Stimulated activated CD4-positive, alpha-beta T cell treated with anti-CD3 and anti-CD28 coated beads, Interleukin-1b, Interleukin-23, amount 100 ng/mL, for 1 hour (primary cell): ENCODE measurements at regions not wholly inside any gene's neighbourhood (a gene's known extent, or its start where the extent isn't known, plus 50 kb on each side); places are given as distances from the start of the nearest gene placed in this dataset.

Experiments used
- DNase-seq, 2 donors: peaks; one replicate each; pipeline ENCODE4 v3.0.0-alpha.2; 2020; ENCODE audit warnings: low read depth in 2 of 2

DNA sequence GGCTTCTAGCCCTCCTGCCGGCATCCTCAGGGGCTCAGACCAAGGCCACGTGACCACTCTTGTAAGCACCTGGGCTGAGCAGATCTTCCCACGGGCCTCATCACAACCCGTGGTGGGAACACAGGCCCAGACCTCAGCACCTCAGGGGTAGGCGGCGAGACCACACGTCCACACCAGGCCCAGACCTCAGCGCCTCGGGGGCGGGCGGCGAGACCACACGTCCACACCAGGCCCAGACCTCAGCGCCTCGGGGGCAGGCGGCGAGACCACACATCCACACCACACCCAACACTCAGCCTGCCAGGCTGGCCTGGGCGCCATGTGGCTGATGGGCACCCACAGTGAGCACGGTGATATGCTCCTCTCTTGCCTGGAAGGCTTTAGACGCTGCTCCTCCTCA is 334.4 kb upstream of the SALL3 start:
- no peak for DNase-seq

DNA sequence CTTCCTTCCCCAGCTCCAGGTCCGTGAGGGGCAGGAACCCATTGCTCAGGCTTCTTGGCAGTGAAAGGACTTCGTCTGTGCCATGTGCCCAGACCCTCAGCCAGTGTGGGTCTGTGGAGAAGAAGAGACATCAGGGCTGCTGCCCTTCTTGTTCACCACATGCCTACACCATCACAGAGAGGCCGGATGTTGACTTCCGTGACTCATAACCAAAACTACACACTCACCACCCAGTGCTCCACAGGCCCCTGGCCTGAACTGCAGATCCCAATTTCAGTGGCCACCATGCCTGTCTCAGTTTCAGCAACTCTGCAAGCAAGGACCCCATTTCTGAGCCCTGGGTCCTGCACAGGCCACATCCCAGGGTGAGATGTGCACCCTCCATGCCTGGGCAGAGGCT is 332.6 kb upstream of the SALL3 start:
- DNase-seq, result no peak

DNA sequence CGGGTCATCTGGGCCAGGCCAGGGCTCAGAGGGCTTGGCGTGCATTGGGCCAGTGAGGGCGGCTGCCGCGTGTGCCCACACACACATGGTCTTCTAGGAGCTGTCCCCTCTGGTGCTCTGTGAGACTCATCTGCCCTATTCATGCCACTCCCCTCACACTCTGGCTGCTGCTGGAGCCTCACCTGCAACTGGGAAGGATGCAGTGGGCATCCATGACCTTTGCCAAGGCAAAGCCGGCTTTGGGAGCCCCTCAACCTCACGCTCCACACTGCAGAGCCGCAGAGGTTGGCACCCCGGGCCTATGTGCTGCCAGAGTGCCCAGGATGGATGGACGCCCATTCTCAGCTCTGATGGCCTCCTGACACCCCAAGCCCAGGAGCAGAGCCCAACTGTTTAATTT is 330.2 kb upstream of the SALL3 start:
- DNase-seq, result no peak

DNA sequence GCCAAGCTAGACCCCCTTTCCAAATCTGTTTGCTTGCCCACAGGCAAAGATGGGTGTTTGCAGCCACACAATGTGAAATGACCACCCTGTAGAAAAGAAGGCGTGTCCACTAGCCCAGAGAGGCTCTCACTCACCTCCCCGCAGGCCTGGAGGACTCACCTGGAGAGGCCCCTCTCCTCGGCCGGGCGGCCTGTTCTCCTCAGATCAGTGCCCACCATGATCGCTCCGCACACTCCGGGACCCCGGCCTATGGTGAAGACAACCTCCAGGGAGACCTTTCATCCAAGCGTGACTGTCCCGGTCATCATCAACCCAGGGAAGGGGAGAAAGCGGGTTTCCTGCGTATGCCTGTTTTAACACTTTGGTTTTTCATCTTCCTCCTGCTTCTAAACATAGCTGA is 328.7 kb upstream of the SALL3 start:
- no peak for DNase-seq

DNA sequence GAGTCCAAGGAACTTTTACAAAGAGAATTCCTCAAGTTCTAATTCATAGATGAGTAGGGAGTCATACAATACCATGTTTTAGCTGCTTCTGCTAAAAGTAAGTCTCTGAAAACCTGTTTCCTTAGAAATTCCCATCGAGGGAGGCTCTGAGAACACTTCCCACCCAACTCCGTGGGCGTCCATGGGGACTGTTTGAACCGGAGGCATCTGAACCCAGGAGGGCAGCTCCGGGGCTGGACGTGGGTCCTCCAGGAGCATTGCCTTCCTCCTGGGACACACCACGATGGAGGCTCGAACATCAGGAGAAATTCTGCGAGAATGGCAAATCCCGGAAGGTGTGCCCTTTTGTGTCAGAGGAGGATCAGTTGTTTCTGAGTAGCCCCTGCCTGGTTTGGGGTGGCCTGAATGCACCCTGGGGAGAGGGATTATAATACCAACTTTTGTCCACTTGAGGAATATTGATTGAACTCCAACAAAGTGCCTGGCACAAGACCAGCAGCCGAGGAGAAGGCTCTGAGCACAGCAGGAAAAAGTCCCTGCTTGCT is 327.5 kb upstream of the SALL3 start:
- no peak for DNase-seq

DNA sequence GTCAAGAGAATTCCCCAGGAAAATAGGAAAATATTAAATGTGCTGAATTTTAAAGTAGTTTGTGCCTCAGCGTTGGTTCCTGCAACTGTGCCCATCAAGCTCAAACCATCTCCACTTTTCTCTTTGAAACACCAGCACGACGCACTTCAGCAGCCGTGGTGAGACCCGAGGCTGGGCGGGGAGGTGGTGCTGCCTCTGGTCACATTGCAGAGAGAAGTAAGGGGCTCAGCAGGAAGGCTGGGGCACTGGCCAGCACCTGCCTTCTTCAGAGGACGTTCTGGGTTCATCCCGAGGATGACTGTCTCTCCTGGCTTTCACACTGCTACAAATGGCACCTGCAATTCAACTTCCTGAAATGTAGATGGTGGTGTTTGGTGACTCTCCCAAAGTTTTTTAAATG is 323.7 kb upstream of the SALL3 start:
- DNase-seq, result no peak

DNA sequence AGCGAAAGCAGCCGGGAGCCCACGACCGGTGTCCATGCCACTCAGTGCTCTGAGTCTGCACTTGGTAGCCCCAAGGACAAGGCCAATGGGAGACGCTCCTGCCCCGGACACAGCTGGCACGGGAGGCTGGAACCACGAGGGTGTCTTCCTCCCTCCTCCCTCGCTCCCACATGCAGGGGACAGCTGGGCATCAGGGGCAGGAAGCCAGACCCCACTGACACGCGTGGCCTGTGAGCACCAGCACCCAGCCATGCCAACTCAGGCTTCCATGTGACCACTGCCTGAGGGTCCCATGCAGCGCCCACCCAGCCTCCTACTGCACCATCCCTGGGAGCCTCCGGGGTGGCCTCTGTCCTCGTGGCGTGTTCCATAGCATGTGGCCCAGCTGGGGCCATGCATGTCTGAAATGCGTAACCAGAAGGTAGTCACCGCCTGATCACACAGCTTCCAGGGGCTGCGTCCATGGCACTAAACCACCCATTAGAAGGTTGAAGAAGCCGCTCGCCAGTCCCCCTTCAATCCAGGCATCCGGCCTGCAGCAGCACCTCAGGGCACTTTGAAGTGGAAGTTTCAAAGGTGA is 323.2 kb upstream of the SALL3 start:
- DNase-seq, result no peak

DNA sequence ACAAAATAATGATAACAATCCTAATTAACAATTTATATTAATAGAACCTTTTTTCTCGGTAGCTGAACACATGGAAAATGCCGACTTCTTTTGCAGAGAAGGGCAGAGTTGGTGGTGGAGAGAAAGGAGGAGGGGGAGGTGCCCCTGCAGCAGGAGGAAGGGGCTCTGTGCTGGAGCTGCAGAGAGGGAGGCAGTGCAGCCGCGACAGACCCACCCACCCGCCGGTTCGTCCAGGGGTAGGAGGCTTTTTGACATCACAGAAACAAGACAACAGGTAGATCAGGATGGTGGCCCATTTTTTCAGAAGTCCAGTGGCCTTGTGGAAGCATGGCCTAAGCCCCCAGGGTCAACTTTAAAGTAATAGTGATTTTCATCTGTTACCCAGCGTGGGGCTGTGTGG is 321.1 kb upstream of the SALL3 start:
- DNase-seq, result no peak

DNA sequence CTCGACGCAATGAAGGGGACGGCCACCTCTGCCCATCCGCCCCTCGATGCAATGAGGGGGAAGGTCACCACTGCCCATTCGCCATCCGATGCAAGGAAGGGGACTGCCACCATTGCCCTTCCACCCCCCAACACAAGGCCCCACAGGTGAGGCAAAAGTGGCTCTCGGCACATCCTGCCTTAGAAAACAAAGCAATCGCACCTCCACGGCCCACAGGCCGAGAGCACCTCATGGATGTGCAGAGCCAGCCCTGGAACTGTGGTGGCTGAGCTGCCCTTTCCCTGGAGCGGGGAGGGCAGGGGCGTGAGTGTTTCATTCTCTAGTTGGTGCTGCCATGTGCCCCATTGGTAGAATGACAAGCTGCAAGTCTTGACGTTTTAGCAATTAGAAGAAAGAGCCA is 320.6 kb upstream of the SALL3 start:
- DNase-seq, result no peak

DNA sequence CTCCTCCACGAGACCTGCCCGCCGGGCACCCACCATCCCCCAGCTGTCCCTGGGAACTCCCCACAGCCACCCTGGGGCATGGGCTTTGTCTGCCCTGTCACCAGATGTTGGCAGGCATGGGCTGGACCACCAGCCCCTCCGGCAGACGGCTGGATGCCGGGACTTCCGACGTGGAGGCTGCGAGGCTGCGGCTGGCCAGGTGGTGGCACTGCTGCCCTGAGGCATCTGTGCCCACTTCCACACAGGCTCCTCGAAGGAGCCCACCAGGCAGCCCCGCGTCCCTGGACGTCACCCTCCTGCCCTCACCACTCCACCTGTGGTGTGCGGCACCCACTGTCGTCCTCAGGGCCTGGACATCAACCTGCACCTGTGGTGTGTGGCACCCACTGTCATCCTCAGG is 319.9 kb upstream of the SALL3 start:
- no peak for DNase-seq

DNA sequence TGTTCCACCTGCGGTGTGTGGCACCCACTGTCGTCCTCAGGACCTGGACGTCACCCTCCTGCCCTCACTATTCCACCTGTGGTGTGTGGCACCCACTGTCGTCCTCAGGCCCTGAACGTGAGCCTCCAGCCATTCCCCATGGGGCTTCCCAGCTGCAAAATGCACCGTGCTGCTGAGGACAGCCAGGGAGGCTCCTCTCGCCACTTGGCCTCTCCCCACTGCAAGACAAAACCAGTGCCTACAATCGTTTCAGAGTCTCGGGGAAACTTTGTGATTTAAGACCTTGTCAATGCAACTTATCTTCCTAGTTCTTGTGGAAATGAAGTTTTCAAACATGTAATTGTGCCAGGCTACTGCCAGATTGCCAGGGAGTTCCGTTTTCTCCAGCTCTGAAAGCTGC is 319.3 kb upstream of the SALL3 start:
- no peak for DNase-seq

DNA sequence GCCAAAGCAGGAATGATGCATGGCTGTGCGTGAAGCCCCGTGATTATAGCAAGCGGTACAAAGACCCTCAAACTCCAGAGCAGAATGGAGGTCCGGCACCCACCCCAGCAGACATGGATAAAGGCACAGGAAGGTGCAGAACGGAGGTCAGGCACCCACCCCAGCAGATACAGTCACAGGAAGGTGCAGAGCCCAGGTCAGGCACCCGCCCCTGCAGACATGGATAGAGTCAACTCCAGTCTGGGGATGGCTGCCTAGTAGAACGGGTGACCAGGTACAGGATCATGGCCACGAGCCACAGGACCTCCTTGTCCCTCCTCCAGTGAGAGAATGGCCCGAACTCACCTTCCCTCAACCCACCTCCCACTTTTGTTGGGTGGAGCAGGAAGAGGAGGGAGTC is 318.3 kb upstream of the SALL3 start:
- no peak for DNase-seq

DNA sequence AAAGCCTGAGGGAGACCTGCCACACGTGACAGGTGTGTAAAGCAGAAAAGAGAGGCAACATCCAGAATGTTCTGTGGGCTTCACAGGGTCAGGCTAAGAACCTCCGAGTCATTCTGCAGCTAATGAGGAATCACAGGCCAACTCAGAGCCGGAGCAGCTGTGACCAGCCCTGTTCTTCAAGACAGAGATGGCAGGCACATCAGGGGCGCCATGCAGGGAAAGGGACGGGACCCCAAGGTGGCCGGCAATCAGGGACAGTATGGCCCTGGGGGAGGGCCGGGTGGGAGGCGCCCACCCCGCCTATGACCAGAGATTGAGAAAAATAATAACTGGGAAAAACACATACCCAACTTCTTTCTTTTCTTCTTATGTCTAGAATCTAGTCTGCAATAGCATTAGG is 316.7 kb upstream of the SALL3 start:
- no peak for DNase-seq

DNA sequence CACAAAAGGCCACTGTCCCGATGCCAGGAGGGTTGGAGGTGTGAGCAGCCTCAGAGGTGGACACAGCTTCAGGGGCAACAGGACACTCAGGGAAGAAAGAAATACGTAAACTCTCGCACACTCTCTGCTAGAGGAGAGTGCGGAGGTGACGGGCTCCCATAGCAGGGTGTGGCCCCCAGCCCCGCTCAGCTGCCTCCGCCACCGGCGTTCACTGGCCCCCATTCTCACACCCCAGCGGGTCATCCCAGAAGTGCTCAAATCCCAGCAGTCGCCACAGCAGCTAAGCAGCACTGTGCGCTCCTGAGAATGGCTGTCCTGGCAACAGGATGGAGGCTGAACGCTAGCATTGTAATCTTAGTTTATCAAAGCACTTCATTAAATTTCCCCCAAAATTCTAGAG is 315.6 kb upstream of the SALL3 start:
- DNase-seq, result no peak

DNA sequence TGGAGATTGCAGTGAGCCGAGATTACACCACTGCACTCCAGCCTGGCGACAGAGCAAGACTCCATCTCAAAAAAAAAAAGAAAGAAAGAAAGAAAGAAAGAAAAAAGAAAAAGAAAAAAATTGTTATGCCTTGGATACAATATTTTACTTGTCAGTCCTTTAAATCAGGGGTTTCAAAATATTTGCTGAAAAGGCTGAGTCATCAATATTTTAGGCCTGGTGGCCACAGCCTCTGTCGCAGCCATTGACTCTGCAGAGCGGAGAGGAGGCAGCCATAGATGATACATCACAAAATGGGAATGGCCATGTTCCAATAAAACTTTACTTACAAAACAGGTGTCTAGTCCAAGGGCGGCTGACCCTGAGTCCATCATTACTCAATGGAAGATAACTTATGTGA is 314.8 kb upstream of the SALL3 start:
- no peak for DNase-seq

DNA sequence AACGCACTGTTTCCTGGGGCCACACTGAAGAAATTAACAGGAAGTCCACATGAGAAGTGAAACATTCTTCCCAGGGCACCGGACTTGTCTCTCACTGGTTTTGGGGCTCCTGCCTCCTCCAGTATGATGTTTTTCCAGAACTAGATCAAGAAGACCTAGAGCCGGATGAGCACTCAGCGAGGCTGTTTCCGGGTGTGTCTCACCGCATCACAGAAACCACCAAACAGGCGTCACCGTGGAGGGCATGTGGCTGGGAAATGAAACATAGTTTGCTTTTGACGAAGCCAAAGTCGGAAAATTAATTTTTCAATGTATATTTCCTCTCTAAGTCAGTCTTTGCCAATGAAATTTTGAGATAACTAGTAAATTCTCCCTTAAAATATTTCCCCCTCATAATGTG is 314.0 kb upstream of the SALL3 start:
- DNase-seq, result no peak

DNA sequence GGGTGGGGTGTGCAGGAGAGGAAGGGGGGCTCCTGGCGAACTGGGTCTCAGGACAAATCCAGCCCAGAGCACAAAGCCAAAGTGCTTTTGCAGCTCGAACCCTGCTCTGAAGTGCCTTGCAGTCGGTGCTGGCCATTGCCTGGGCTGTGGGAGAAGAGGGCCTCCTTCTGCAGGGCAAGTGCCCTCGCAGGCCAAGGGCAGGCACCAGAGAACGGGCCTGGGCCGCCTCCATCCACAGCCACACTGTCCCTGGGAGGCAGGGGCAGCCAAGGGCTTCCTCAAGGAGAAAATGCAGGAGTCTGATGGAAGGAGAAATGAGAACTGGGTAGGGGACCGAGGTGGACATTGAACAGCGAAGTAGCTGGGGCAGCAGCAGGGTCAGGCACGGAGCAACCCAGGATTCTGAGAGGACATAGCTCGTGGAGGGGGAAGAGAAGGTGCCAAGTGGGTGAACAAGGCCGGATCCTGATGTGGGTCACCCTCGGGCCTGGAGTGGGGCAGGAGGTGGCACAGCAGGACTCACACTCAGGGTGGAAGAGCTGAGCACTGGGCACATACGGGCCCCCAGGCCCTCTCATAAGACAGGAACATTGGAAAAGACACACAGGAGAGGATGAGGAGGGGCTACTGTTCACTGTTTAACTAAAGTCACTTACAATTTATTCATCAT is 312.8 kb upstream of the SALL3 start:
- no peak for DNase-seq

DNA sequence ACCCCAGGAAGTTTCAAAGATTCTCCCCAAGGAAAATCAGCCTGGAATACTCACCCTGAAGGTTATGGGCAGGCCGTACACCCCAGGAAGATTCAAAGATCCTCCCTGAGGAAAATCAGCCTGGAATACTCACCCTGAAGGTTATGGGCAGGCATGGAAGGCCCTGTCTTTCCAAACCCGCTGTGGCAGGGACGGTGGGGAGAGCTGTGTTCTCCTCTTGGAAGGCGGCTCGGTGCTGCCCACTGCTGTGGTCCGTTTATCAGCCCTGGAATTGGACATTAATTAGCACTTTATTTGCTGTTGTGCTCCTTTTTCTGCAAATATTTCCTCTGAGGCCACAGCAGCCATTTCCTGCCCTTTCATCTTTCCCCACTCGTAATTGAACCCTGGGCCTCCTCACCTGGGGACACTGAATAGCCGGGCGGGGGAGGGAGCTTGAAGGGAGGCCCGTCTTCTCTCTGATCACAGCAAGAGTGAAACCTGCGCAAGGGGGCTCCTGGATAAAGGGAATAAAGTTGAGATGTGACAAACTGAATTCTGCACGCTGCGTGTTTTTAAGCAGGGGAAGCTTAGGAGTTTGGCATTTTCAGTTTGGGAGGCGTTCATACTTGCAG is 308.7 kb upstream of the SALL3 start:
- no peak for DNase-seq

DNA sequence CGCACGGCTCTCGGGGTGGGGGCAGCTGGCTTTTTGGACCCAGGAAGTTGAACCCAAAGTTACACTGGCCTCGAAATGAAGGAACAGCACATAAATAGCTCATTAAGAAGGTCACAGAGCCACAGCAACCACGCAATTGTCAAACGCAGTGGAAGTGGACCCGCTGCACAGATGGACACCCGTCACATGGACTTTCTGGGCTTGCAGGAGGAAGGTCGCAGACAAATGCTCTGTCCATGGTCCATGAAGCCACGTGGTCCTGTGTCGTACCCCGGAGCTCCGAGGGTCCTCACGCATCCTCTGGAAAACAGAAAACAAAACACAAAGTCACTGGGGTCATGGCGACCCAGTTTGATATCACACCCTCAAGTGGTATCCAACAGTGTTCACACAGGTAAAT is 308.1 kb upstream of the SALL3 start:
- no peak for DNase-seq

DNA sequence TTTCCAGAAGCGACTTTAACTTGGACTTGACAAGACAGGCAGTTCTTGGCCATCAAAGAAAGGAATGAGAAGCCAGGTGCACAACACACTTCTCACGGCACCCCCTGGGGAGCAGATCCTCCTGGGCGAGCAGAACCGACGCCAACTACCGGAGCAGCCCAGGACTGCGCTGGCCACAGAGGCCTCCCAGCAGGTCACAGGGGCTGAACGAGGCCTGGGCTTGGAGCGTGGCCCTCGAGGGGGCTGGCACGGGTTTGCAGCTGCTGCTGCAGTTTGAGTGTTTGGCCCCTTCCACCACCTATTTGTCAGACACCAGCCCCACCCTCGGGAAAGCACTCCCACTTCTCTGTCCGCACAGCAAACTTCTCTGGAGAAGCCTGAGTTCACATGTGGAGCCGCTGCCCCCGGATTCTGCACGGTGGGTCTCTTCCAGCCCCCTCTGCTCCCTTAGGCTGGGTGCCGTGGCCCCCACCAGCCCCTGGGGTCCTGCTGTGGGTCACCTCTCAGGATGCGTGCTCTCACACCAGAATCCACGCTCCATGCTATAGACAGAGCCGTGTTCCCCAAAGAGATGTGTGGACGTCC is 306.7 kb upstream of the SALL3 start:
- DNase-seq, result no peak

DNA sequence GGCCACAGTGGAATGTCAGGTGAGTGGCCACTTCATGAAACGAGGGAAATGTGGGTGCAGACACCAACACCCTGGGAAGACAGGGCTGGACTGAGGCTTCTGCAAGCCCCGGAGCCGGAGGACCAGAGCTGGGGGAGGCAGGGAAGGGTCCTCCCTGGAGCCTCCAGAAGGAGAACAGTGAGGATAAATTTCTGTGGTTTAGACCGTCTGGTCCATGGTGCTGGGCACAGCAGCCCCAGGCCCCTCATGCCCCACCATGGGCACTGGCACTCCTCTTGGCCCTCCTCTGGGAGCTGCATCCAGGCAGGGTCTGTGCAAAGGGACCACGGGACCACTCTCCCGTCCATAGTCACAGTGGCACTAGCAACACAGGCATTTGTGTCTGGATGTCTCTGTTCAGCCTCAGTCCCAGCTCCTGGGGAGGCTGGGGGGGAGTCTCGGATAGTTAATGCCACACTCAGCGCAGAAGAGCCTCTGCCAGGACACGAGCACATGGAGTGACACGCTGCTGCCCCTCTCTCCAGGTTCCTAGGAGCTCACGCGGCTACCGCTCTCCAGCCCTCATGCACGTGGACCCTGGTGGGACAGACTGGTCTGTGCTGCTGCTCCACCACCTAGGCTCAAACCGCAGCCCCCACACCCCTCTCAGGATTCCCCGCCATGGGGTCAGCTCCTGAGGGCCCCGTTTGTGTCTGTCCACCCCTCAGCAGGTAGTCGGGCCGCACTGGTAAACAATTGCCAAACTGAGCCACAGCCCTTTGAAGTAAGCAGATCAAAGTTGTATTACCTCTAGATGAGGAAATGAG is 305.9 kb upstream of the SALL3 start:
- DNase-seq, result no peak

DNA sequence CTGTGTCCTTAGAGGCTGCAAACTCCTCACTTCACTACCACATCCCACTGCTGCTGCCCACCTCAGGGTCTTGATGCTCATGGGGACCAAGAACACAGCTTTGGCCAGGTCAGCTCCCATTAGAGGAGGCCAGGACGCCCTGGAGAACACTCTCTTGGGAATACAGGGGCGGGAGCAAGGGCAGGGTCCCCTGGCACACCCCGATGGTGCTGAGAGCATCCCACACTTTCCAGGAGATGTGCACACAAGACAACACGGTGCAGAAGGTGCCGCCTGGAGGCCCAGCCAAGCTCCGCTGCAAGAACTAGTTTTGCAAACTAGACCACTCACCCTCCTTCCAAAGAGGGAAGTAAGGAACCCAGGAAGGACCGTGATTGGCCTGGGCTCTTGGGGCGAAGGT is 304.4 kb upstream of the SALL3 start:
- no peak for DNase-seq
